ENCODE measurements at regions not wholly inside any gene's neighbourhood (a gene's known extent, or its start where the extent isn't known, plus 50 kb on each side); places are given as distances from the start of the nearest gene placed in this dataset.

DNA sequence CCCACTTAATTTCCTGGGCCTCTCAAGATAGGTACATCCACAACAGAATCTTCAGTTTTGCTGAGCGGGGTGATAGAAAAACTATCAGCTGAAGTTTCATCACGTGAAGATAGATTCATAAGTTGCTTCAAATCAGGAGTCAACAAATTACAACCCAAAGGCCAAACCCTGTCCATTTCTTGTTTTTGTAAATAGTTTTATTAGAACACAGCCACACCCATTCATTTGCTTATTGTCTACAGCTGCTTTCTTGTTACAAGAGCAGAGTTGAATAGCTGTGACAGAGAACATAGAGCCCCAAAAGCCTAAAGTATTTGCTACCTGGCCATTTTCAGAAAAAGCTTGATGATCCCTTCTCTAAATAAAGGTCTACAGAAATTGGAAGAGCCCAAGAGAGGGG lies 300.1 kb upstream of the CDH5 start:
- H3K4me1 ChIP-seq (ENCODE audit: insufficient read depth, low read length), result no peaks in the 10 kb centered on the region
- intact Hi-C loops (cut with micrococcal nuclease; ENCODE audit: unreplicated experiment) (no loop called here), in situ Hi-C loops (cut with HindIII; ENCODE audit: extremely low pct_ligation_motif_present, low pct_unique_long_range_greater_than_20kb) (no loop called here)
- 19% methylated on average over 2 of the region's 2 CpGs for WGBS (ENCODE audit: low lambda C conversion rate)
- H3K9ac ChIP-seq (ENCODE audit: insufficient read depth, low read depth, low read length), result no peak overlapping the region
- no peaks in the 10 kb centered on the region for H3K36me3 ChIP-seq (replicated peaks in 1 of 2; ENCODE audit: control insufficient read depth in 1 of 2, insufficient read depth in 2 of 2, low read length in 2 of 2)
- no peak overlapping the region for H2AFZ ChIP-seq (ENCODE audit: low read length)
- no peaks in the 10 kb centered on the region; a peak in 1 of 5 replicates for H3K27me3 ChIP-seq (ENCODE audit: control insufficient read depth in 1 of 2, insufficient read depth in 2 of 2, low read length in 2 of 2)
- no peaks in the 10 kb centered on the region for H4K20me1 ChIP-seq (ENCODE audit: insufficient read depth, low read length)
- ChIA-PET POLR2A (no interaction called here), CTCF (ENCODE audit: low intra/inter-chr PET ratio, low total read pairs) (no interaction called here)
- no TSS peak for BruUV-seq (replicated peaks)
- TF ChIP-seq RAD51 (IDR thresholded peaks at IDR 0.05; ENCODE audit: borderline replicate concordance) (no peak), HIVEP1 (CRISPR knock-in tag; IDR thresholded peaks at IDR 0.05) (no peak), ZNF607 (CRISPR knock-in tag; IDR thresholded peaks at IDR 0.05; ENCODE audit: borderline replicate concordance) (no peak), REXO4 (CRISPR knock-in tag; IDR thresholded peaks at IDR 0.05; ENCODE audit: borderline replicate concordance) (no peak), ZNF260 (CRISPR knock-in tag; IDR thresholded peaks at IDR 0.05; ENCODE audit: borderline replicate concordance, low read depth) (no peak), ZNF33B (CRISPR knock-in tag; IDR thresholded peaks at IDR 0.05) (no peak), RCOR2 (CRISPR knock-in tag; IDR thresholded peaks at IDR 0.05) (no peak), FLYWCH1 (CRISPR knock-in tag; IDR thresholded peaks at IDR 0.05) (no peak), KLF6 (CRISPR knock-in tag; IDR thresholded peaks at IDR 0.05) (no peak), MTF1 (CRISPR knock-in tag; IDR thresholded peaks at IDR 0.05) (no peak), AGO1 (IDR thresholded peaks at IDR 0.05; ENCODE audit: low read depth, low read length, poor library complexity, severe bottlenecking) (no peak)
- TF ChIP-seq, protein P1, sequence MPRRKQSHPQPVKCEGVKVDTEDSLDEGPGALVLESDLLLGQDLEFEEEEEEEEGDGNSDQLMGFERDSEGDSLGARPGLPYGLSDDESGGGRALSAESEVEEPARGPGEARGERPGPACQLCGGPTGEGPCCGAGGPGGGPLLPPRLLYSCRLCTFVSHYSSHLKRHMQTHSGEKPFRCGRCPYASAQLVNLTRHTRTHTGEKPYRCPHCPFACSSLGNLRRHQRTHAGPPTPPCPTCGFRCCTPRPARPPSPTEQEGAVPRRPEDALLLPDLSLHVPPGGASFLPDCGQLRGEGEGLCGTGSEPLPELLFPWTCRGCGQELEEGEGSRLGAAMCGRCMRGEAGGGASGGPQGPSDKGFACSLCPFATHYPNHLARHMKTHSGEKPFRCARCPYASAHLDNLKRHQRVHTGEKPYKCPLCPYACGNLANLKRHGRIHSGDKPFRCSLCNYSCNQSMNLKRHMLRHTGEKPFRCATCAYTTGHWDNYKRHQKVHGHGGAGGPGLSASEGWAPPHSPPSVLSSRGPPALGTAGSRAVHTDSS (CRISPR knock-in tag; conservative IDR thresholded peaks at IDR 0.05), result no peak
- TF ChIP-seq, protein P2, sequence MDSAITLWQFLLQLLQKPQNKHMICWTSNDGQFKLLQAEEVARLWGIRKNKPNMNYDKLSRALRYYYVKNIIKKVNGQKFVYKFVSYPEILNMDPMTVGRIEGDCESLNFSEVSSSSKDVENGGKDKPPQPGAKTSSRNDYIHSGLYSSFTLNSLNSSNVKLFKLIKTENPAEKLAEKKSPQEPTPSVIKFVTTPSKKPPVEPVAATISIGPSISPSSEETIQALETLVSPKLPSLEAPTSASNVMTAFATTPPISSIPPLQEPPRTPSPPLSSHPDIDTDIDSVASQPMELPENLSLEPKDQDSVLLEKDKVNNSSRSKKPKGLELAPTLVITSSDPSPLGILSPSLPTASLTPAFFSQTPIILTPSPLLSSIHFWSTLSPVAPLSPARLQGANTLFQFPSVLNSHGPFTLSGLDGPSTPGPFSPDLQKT (CRISPR knock-in tag; IDR thresholded peaks at IDR 0.05; ENCODE audit: borderline replicate concordance), result no peak
- H3K9me3 ChIP-seq (ENCODE audit: low read length), result no peaks in the 10 kb centered on the region
- H3K27ac ChIP-seq (ENCODE audit: extremely low read length, insufficient read depth, low read length), result no peak overlapping the region
- no peak for ATAC-seq
- H3K4me3 ChIP-seq (replicated peaks in 1 of 3; ENCODE audit: insufficient read depth in 1 of 3, low read depth in 2 of 3, low read length in 3 of 3), result no peak overlapping the region
- DNase-seq (ENCODE audit: low spot score), result no peak
- FAIRE-seq, result no peak
- H3K4me2 ChIP-seq (ENCODE audit: low read depth, low read length), result no peak overlapping the region
- H3K79me2 ChIP-seq (ENCODE audit: insufficient read depth, low read length), result no peaks in the 10 kb centered on the region
